Activated T-helper 1 cell treated with anti-CD3 and anti-CD28 coated beads, Interleukin-12 subunit alpha, Interleukin-12 subunit beta, Interleukin-2, Interleukin-4 antibody, amounts not matched to agents 30 ng/mL and 10 ng/mL and 1 ng/mL, durations not matched to agents 14 hours and 24 hours and 36 hours (primary cell): ENCODE measurements at regions not wholly inside any gene's neighbourhood (a gene's known extent, or its start where the extent isn't known, plus 50 kb on each side); places are given as distances from the start of the nearest gene placed in this dataset.

Experiments
- DNase-seq: peaks from one replicate; pipeline ENCODE4 v3.0.0; 2021; ENCODE audit warnings: low spot score
- H3K27ac Mint-ChIP-seq: one replicate; pipeline ENCODE4 v1.8.0; 2021; ENCODE audit warnings: mild to moderate bottlenecking, mixed read lengths
- H3K27me3 Mint-ChIP-seq: one replicate; pipeline ENCODE4 v1.8.0; 2022; ENCODE audit warnings: mild to moderate bottlenecking, moderate library complexity, mixed read lengths; ENCODE audit not compliant: insufficient read depth
- H3K36me3 Mint-ChIP-seq: one replicate; pipeline ENCODE4 v1.8.0; 2021; ENCODE audit warnings: low read depth, mixed read lengths
- H3K4me1 Mint-ChIP-seq: one replicate; pipeline ENCODE4 v1.8.0; 2021; ENCODE audit warnings: low read depth, mixed read lengths
- H3K4me3 Mint-ChIP-seq: one replicate; pipeline ENCODE4 v1.8.0; 2021; ENCODE audit warnings: mild to moderate bottlenecking, moderate library complexity, mixed read lengths
- H3K9me3 Mint-ChIP-seq: one replicate; pipeline ENCODE4 v1.8.0; 2021; ENCODE audit warnings: mixed read lengths
- intact Hi-C: fragments of 100-400 bp; cut with micrococcal nuclease; formaldehyde crosslinking; loops from one replicate; pipeline ENCODE4 v1.15.1; 2024

GRCh38 chr1:39132505-39133339 is 71.8 kb upstream of the MACF1 start:
- intact Hi-C loops = no loop called here
- Mint-ChIP-seq H3K27me3 (no peaks in the 10 kb centered on the region), H3K36me3 (no peaks in the 10 kb centered on the region), H3K4me3 (no peak overlapping the region), H3K4me1 (peaks cover 6% of the 10 kb centered on the region), H3K9me3 (no peaks in the 10 kb centered on the region), H3K27ac (no peak overlapping the region)
- no peak for DNase-seq

GRCh38 chr1:39133340-39133684 is 71.2 kb upstream of the MACF1 start:
- intact Hi-C loops = no loop called here
- Mint-ChIP-seq H3K9me3 (no peaks in the 10 kb centered on the region), H3K27me3 (no peaks in the 10 kb centered on the region), H3K4me3 (no peak overlapping the region), H3K27ac (no peak overlapping the region), H3K36me3 (no peaks in the 10 kb centered on the region), H3K4me1 (peaks cover 6% of the 10 kb centered on the region)
- no peak for DNase-seq

- H3K27ac Mint-ChIP-seq = no peak overlapping the region
- DNase-seq = no peak
- H3K9me3 Mint-ChIP-seq = no peaks in the 10 kb centered on the region
- H3K27me3 Mint-ChIP-seq = no peaks in the 10 kb centered on the region
- intact Hi-C loops = no loop called here
- H3K4me3 Mint-ChIP-seq = no peak overlapping the region
- H3K4me1 Mint-ChIP-seq = peaks cover 6% of the 10 kb centered on the region
- H3K36me3 Mint-ChIP-seq = no peaks in the 10 kb centered on the region
These were observed 69.6 kb upstream of the MACF1 start for GRCh38 chr1:39134768-39135333.

- Mint-ChIP-seq H3K4me1 (peaks cover 6% of the 10 kb centered on the region), H3K27ac (no peak overlapping the region), H3K4me3 (no peak overlapping the region), H3K36me3 (no peaks in the 10 kb centered on the region), H3K9me3 (no peaks in the 10 kb centered on the region), H3K27me3 (peaks cover 9% of the 10 kb centered on the region)
- intact Hi-C loops = no loop called here
- no peak for DNase-seq
These were observed 67.9 kb upstream of the MACF1 start for GRCh38 chr1:39136638-39137037.

GRCh38 chr1:39139723-39140360 is 64.7 kb upstream of the MACF1 start:
- intact Hi-C loops = no loop called here
- H3K27ac Mint-ChIP-seq = peak overlapping the region; percentile 10
- H3K9me3 Mint-ChIP-seq = no peaks in the 10 kb centered on the region
- peaks cover 2% of the 10 kb centered on the region for H3K4me1 Mint-ChIP-seq
- H3K36me3 Mint-ChIP-seq = no peaks in the 10 kb centered on the region
- DNase-seq = no peak
- no peak overlapping the region for H3K4me3 Mint-ChIP-seq
- H3K27me3 Mint-ChIP-seq = peaks cover 9% of the 10 kb centered on the region

GRCh38 chr1:39141925-39142324 is 62.6 kb upstream of the MACF1 start:
- Mint-ChIP-seq H3K27ac (no peak overlapping the region), H3K9me3 (no peaks in the 10 kb centered on the region), H3K4me3 (no peak overlapping the region), H3K36me3 (no peaks in the 10 kb centered on the region), H3K27me3 (peaks cover 15% of the 10 kb centered on the region), H3K4me1 (no peaks in the 10 kb centered on the region)
- DNase-seq = no peak
- intact Hi-C loops = no loop called here

GRCh38 chr1:39142401-39143060 is 62.0 kb upstream of the MACF1 start:
- no peaks in the 10 kb centered on the region for H3K36me3 Mint-ChIP-seq
- H3K9me3 Mint-ChIP-seq = no peaks in the 10 kb centered on the region
- H3K4me3 Mint-ChIP-seq = no peak overlapping the region
- no peak overlapping the region for H3K27ac Mint-ChIP-seq
- H3K27me3 Mint-ChIP-seq = peaks cover 19% of the 10 kb centered on the region
- intact Hi-C loops = no loop called here
- H3K4me1 Mint-ChIP-seq = no peaks in the 10 kb centered on the region
- DNase-seq = no peak

- no peaks in the 10 kb centered on the region for H3K4me1 Mint-ChIP-seq
- no peaks in the 10 kb centered on the region for H3K36me3 Mint-ChIP-seq
- no peak overlapping the region for H3K4me3 Mint-ChIP-seq
- H3K27me3 Mint-ChIP-seq = peaks cover 26% of the 10 kb centered on the region
- no peaks in the 10 kb centered on the region for H3K9me3 Mint-ChIP-seq
- no peak for DNase-seq
- intact Hi-C loops = no loop called here
- H3K27ac Mint-ChIP-seq = no peak overlapping the region
These were observed 59.6 kb upstream of the MACF1 start for GRCh38 chr1:39144924-39145323.

GRCh38 chr1:39145331-39145965 is 59.0 kb upstream of the MACF1 start:
- no peaks in the 10 kb centered on the region for H3K36me3 Mint-ChIP-seq
- no peak overlapping the region for H3K4me3 Mint-ChIP-seq
- DNase-seq = no peak
- peaks cover 21% of the 10 kb centered on the region for H3K27me3 Mint-ChIP-seq
- H3K4me1 Mint-ChIP-seq = no peaks in the 10 kb centered on the region
- no peak overlapping the region for H3K27ac Mint-ChIP-seq
- H3K9me3 Mint-ChIP-seq = no peaks in the 10 kb centered on the region
- intact Hi-C loops = no loop called here

GRCh38 chr1:39146681-39147080 is 57.8 kb upstream of the MACF1 start:
- no peak overlapping the region for H3K4me3 Mint-ChIP-seq
- intact Hi-C loops = no loop called here
- no peaks in the 10 kb centered on the region for H3K36me3 Mint-ChIP-seq
- DNase-seq = no peak
- H3K27ac Mint-ChIP-seq = no peak overlapping the region
- no peaks in the 10 kb centered on the region for H3K9me3 Mint-ChIP-seq
- H3K4me1 Mint-ChIP-seq = no peaks in the 10 kb centered on the region
- H3K27me3 Mint-ChIP-seq = peaks cover 24% of the 10 kb centered on the region

GRCh38 chr1:39147099-39148025 is 57.1 kb upstream of the MACF1 start:
- intact Hi-C loops = no loop called here
- no peak overlapping the region for H3K27ac Mint-ChIP-seq
- H3K4me3 Mint-ChIP-seq = no peak overlapping the region
- DNase-seq = no peak
- H3K4me1 Mint-ChIP-seq = no peaks in the 10 kb centered on the region
- peaks cover 24% of the 10 kb centered on the region for H3K27me3 Mint-ChIP-seq
- H3K36me3 Mint-ChIP-seq = no peaks in the 10 kb centered on the region
- H3K9me3 Mint-ChIP-seq = no peaks in the 10 kb centered on the region

GRCh38 chr1:39148942-39149341 is 55.6 kb upstream of the MACF1 start:
- intact Hi-C loops = no loop called here
- no peak for DNase-seq
- Mint-ChIP-seq H3K27ac (peak overlapping the region; percentile 10), H3K36me3 (no peaks in the 10 kb centered on the region), H3K4me1 (no peaks in the 10 kb centered on the region), H3K9me3 (no peaks in the 10 kb centered on the region), H3K4me3 (no peak overlapping the region), H3K27me3 (peaks cover 24% of the 10 kb centered on the region)
